ENCODE measurements at regions not wholly inside any gene's neighbourhood (a gene's known extent, or its start where the extent isn't known, plus 50 kb on each side); places are given as distances from the start of the nearest gene placed in this dataset.

DNA sequence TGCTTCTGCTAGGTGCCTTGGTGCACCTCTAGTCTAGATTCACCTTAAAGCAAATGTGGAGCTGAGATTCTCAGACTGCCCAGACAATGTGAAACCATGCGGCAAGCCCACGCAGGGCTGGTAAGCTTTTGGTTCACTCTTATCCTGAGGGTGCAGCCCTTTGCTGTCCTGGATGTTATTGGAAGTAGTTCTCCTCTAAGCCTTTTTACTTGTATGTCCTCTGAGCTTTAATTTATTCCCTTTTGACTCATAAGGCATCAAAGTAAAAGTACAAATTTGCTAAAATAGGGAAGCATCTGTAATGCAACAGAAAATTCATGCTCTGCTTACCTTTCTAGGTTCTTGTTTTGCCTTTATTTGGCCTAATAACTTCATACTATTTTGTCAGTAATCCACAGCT lies 186.8 kb downstream of the MACC1 start:
- no peaks in the 10 kb centered on the region for H3K4me1 ChIP-seq (ENCODE audit: control insufficient read depth, insufficient read depth, low read length)
- POLR2A ChIA-PET, result no interaction called here
- TF ChIP-seq ZNF391 (tag by site-specific recombination; IDR thresholded peaks at IDR 0.05; ENCODE audit: borderline replicate concordance, low read depth), result no peak

DNA sequence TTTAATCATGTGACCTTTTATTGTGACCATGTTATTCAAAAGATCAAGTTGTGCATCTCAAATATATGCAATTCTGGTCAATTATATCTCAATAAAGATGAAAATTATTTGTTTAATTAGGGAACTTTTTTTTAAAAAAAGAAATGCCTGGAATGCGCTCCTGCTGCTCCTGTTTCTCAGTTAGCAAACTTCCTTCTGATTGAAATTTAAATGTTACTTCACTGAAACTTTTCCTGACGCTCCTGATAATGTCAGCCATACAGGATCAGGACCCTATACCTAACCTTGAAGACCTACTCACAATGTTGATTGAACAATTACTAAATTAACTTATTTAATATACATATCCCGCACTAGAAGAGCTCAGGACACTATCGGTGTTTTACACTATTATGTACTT lies 190.4 kb downstream of the MACC1 start:
- no peak overlapping the region for H3K4me3 ChIP-seq (ENCODE audit: low read depth, low read length)
- CTCF ChIA-PET, result no interaction called here
- no peaks in the 10 kb centered on the region for H3K36me3 ChIP-seq (ENCODE audit: control insufficient read depth in 2 of 2, insufficient read depth in 1 of 2, low read length in 2 of 2)
- POLR2A ChIA-PET, result no interaction called here
- H3K27ac ChIP-seq (ENCODE audit: extremely low read depth, low read depth, low read length), result no peak overlapping the region
- H3K4me1 ChIP-seq (ENCODE audit: control insufficient read depth, insufficient read depth, low read length), result no peaks in the 10 kb centered on the region
- TF ChIP-seq ZNF830 (tag by site-specific recombination; IDR thresholded peaks at IDR 0.05; ENCODE audit: low read depth) (no peak), ZNF366 (tag by site-specific recombination; conservative IDR thresholded peaks at IDR 0.05) (no peak), ZNF416 (tag by site-specific recombination; IDR thresholded peaks at IDR 0.05) (no peak), ZNF169 (tag by site-specific recombination; IDR thresholded peaks at IDR 0.05) (no peak), PBX3 (CRISPR knock-in tag; IDR thresholded peaks at IDR 0.05) (no peak), ZNF223 (tag by site-specific recombination; IDR thresholded peaks at IDR 0.05) (no peak)
- TF ChIP-seq, protein P1, sequence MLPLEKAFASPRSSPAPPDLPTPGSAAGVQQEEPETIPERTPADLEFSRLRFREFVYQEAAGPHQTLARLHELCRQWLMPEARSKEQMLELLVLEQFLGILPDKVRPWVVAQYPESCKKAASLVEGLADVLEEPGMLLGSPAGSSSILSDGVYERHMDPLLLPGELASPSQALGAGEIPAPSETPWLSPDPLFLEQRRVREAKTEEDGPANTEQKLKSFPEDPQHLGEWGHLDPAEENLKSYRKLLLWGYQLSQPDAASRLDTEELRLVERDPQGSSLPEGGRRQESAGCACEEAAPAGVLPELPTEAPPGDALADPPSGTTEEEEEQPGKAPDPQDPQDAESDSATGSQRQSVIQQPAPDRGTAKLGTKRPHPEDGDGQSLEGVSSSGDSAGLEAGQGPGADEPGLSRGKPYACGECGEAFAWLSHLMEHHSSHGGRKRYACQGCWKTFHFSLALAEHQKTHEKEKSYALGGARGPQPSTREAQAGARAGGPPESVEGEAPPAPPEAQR (tag by site-specific recombination; IDR thresholded peaks at IDR 0.05), result no peak
- H3K9me3 ChIP-seq (ENCODE audit: control insufficient read depth, insufficient read depth, low read depth, low read length), result no peaks in the 10 kb centered on the region

More for the DNA sequence above, 186.8 kb downstream of the MACC1 start:
- Histone ChIP-seq H3K4me3 (ENCODE audit: low read depth, low read length) (no peak overlapping the region), H3K9me3 (ENCODE audit: control insufficient read depth, insufficient read depth, low read depth, low read length) (no peaks in the 10 kb centered on the region), H3K27ac (ENCODE audit: extremely low read depth, low read depth, low read length) (no peak overlapping the region), H3K36me3 (ENCODE audit: control insufficient read depth in 2 of 2, insufficient read depth in 1 of 2, low read length in 2 of 2) (no peaks in the 10 kb centered on the region)
- CTCF ChIA-PET, result no interaction called here

DNA sequence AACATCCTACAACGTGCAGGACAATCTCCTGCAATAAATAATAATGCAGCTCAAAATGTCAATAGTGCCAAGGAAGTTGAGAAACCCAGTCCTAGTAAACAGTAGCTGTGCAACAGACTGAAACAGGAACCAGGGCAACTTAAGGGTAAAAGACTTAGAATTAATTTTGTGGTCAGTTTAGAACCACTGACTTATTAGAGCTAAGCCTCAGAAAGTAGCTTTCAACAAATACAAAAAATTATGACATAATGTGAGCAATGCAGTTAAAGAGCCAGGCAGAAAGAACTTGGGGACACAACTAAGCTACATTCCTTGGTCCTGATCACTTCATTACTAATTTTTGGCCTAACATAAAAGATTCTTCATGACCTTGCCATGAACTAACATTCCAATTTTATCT lies 195.4 kb downstream of the MACC1 start:
- H3K27ac ChIP-seq (ENCODE audit: extremely low read depth, low read depth, low read length), result no peak overlapping the region
- H3K4me1 ChIP-seq (ENCODE audit: control insufficient read depth, insufficient read depth, low read length), result no peaks in the 10 kb centered on the region
- POLR2A ChIA-PET, result no interaction called here
- no peaks in the 10 kb centered on the region for H3K9me3 ChIP-seq (ENCODE audit: control insufficient read depth, insufficient read depth, low read depth, low read length)
- no peak for TF ChIP-seq ZFP69B (tag by site-specific recombination; IDR thresholded peaks at IDR 0.05)
- TF ChIP-seq ZNF837 (tag by site-specific recombination; IDR thresholded peaks at IDR 0.05), result no peak
- TF ChIP-seq ZNF274 (IDR thresholded peaks at IDR 0.05; ENCODE audit: low read length), result no peak
- no peak for TF ChIP-seq ZNF274 (tag by site-specific recombination; IDR thresholded peaks at IDR 0.05; ENCODE audit: borderline replicate concordance)
- no peak for TF ChIP-seq YY2 (tag by site-specific recombination; IDR thresholded peaks at IDR 0.05)
- TF ChIP-seq ZNF10 (tag by site-specific recombination; IDR thresholded peaks at IDR 0.05), result no peak
- no peak for TF ChIP-seq ZNF16 (tag by site-specific recombination; IDR thresholded peaks at IDR 0.05; ENCODE audit: low read depth)
- TF ChIP-seq ZNF707 (tag by site-specific recombination; IDR thresholded peaks at IDR 0.05), result no peak
- no peak for TF ChIP-seq IKZF3 (tag by site-specific recombination; IDR thresholded peaks at IDR 0.05)
- no peak for TF ChIP-seq ZNF211 (tag by site-specific recombination; IDR thresholded peaks at IDR 0.05; ENCODE audit: low read depth)
- TF ChIP-seq FEZF1 (tag by site-specific recombination; IDR thresholded peaks at IDR 0.05), result no peak
- no peak for TF ChIP-seq ZNF670 (tag by site-specific recombination; IDR thresholded peaks at IDR 0.05; ENCODE audit: low read depth)
- TF ChIP-seq ZNF792 (tag by site-specific recombination; IDR thresholded peaks at IDR 0.05), result no peak
- no peak overlapping the region for H3K4me3 ChIP-seq (ENCODE audit: low read depth, low read length)
- CTCF ChIA-PET, result interaction anchor here (0.7 kb wide), 1 partner anchor 25 kb away, joined by 4 read pairs; no protein-coding TSS in a partner anchor
- no peaks in the 10 kb centered on the region for H3K36me3 ChIP-seq (ENCODE audit: control insufficient read depth in 2 of 2, insufficient read depth in 1 of 2, low read length in 2 of 2)

Data from HEK293 (cell line).